ENCODE measurements at regions not wholly inside any gene's neighbourhood (a gene's known extent, or its start where the extent isn't known, plus 50 kb on each side); places are given as distances from the start of the nearest gene placed in this dataset.
A peak's percentile ranks its signal among the peaks of the same experiment; 100 is the strongest.

DNA sequence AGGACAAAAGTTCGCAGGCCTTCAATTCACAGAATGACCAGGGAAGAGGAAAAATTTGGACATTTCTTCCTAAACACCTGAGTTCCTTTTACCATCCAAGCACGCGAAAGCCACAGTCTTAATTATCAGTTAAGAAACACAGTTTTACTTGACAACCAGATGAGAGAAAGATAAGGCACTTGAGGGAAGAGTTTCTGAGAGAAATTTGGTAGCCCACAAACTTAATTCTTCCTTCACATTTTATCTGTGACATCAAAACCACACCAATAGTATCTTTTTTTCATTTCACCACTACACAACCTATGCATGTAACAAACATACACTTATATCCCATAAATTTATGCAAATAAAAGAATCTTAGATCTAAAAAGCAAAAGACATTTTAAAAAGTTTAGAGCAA, 326.6 kb downstream of the MZT1 start:
- no peak overlapping the region for H3K27ac ChIP-seq (ENCODE audit: poor library complexity, severe bottlenecking)
- H3K9me3 ChIP-seq (ENCODE audit: severe bottlenecking), result no peaks in the 10 kb centered on the region
- no peak for TF ChIP-seq CTCF (IDR thresholded peaks at IDR 0.05; ENCODE audit: poor library complexity, severe bottlenecking)
- H3K27me3 ChIP-seq (ENCODE audit: insufficient read depth, poor library complexity, severe bottlenecking), result no peaks in the 10 kb centered on the region
- ATAC-seq (ENCODE audit: low read depth), result no peak
- DNase-seq (ENCODE audit: low spot score), result no peak
- H3K36me3 ChIP-seq (ENCODE audit: low read depth), result no peaks in the 10 kb centered on the region
- peaks cover 9% of the 10 kb centered on the region for H3K4me1 ChIP-seq (ENCODE audit: insufficient read depth, poor library complexity, severe bottlenecking)
- no peak overlapping the region for H3K4me3 ChIP-seq (ENCODE audit: severe bottlenecking)

- TF ChIP-seq CTCF (IDR thresholded peaks at IDR 0.05; ENCODE audit: poor library complexity, severe bottlenecking), result no peak
- DNase-seq (ENCODE audit: low spot score) (no peak), ATAC-seq (ENCODE audit: low read depth) (no peak)
- Histone ChIP-seq H3K27me3 (ENCODE audit: insufficient read depth, poor library complexity, severe bottlenecking) (no peaks in the 10 kb centered on the region), H3K4me1 (ENCODE audit: insufficient read depth, poor library complexity, severe bottlenecking) (peaks cover 9% of the 10 kb centered on the region), H3K36me3 (ENCODE audit: low read depth) (no peaks in the 10 kb centered on the region), H3K9me3 (ENCODE audit: severe bottlenecking) (no peaks in the 10 kb centered on the region), H3K4me3 (ENCODE audit: severe bottlenecking) (no peak overlapping the region), H3K27ac (ENCODE audit: poor library complexity, severe bottlenecking) (no peak overlapping the region)
Measured at GRCh38 chr13:72399351-72399750, 328.1 kb downstream of the MZT1 start.

DNA sequence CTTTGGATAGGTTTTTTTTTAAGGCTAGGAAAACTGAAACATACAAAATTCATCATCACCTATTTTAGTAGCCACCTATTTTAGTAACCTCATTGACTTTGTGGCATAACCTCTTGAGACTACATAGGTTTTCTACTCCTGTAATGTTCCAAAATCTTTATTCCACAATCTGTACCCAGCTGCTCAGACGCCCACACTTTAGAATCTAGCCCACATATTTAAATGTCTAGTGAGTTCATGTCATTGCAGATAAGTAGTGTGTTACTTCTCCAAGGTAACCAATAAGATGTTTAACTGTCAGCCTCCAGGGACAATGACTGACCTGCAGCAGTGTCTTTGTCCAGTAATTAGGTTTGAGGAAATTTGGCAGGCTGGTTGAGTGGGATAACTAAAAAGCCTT, 330.2 kb downstream of the MZT1 start:
- H3K9me3 ChIP-seq (ENCODE audit: severe bottlenecking), result no peaks in the 10 kb centered on the region
- ATAC-seq (ENCODE audit: low read depth) (no peak), DNase-seq (ENCODE audit: low spot score) (no peak)
- no peak for TF ChIP-seq CTCF (IDR thresholded peaks at IDR 0.05; ENCODE audit: poor library complexity, severe bottlenecking)
- H3K4me3 ChIP-seq (ENCODE audit: severe bottlenecking), result no peak overlapping the region
- no peaks in the 10 kb centered on the region for H3K27me3 ChIP-seq (ENCODE audit: insufficient read depth, poor library complexity, severe bottlenecking)
- H3K27ac ChIP-seq (ENCODE audit: poor library complexity, severe bottlenecking), result no peak overlapping the region
- no peaks in the 10 kb centered on the region for H3K36me3 ChIP-seq (ENCODE audit: low read depth)
- no peaks in the 10 kb centered on the region for H3K4me1 ChIP-seq (ENCODE audit: insufficient read depth, poor library complexity, severe bottlenecking)

DNA sequence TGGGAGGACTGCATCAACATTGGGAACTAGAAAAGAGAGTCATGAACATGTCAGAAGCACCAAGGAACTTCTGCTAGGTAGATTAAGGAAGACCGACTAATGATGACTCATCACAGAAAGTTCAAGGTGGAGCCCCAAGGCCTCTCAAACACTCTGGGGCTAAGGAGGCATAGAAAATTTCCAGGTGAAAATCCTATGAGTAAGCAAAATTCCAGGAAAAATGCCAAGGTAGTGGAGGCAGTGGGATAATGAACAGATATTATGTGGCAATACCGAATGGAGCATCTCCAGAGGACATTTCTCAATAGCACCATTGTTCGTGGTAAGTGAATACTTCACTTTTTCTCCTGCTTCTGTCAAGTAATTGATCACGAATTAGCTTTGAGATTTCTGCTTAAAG, 336.5 kb downstream of the MZT1 start:
- no peaks in the 10 kb centered on the region for H3K36me3 ChIP-seq (ENCODE audit: low read depth)
- TF ChIP-seq CTCF (IDR thresholded peaks at IDR 0.05; ENCODE audit: poor library complexity, severe bottlenecking), result no peak
- H3K27me3 ChIP-seq (ENCODE audit: insufficient read depth, poor library complexity, severe bottlenecking), result no peaks in the 10 kb centered on the region
- no peaks in the 10 kb centered on the region for H3K9me3 ChIP-seq (ENCODE audit: severe bottlenecking)
- no peak overlapping the region for H3K4me3 ChIP-seq (ENCODE audit: severe bottlenecking)
- ATAC-seq (ENCODE audit: low read depth), result peak; percentile 100
- no peaks in the 10 kb centered on the region for H3K4me1 ChIP-seq (ENCODE audit: insufficient read depth, poor library complexity, severe bottlenecking)
- H3K27ac ChIP-seq (ENCODE audit: poor library complexity, severe bottlenecking), result peak overlapping the region; percentile 35
- DNase-seq (ENCODE audit: low spot score), result peak; percentile 49

GRCh38 chr13:72386138-72386684, 341.2 kb downstream of the MZT1 start:
- H3K36me3 ChIP-seq (ENCODE audit: low read depth), result no peaks in the 10 kb centered on the region
- H3K4me3 ChIP-seq (ENCODE audit: severe bottlenecking), result no peak overlapping the region
- no peak for TF ChIP-seq CTCF (IDR thresholded peaks at IDR 0.05; ENCODE audit: poor library complexity, severe bottlenecking)
- no peaks in the 10 kb centered on the region for H3K9me3 ChIP-seq (ENCODE audit: severe bottlenecking)
- H3K27ac ChIP-seq (ENCODE audit: poor library complexity, severe bottlenecking), result no peak overlapping the region
- DNase-seq (ENCODE audit: low spot score), result no peak
- no peaks in the 10 kb centered on the region for H3K4me1 ChIP-seq (ENCODE audit: insufficient read depth, poor library complexity, severe bottlenecking)
- ATAC-seq (ENCODE audit: low read depth), result no peak
- H3K27me3 ChIP-seq (ENCODE audit: insufficient read depth, poor library complexity, severe bottlenecking), result no peaks in the 10 kb centered on the region
